Fibroblast of mammary gland (primary cell): ENCODE measurements at regions not wholly inside any gene's neighbourhood (a gene's known extent, or its start where the extent isn't known, plus 50 kb on each side); places are given as distances from the start of the nearest gene placed in this dataset.
A peak's percentile ranks its signal among the peaks of the same experiment; 100 is the strongest.

Experiments
- DNase-seq: peaks from one replicate; pipeline ENCODE4 v3.0.0-alpha.2; 2010; ENCODE audit warnings: low read depth
- H3K4me3 ChIP-seq: 2 replicates; pipeline ENCODE4 v1.5.1; 2011; ENCODE audit warnings: low read depth, mild to moderate bottlenecking, low read length, moderate library complexity; ENCODE audit not compliant: control insufficient read depth
- TF ChIP-seq, protein P1 (sequence below): conservative IDR thresholded peaks from 2 replicates; pipeline ENCODE4 v1.5.1; 2011; ENCODE audit warnings: low read depth, low read length, inconsistent platforms; ENCODE audit not compliant: control insufficient read depth, insufficient read depth

DNA sequence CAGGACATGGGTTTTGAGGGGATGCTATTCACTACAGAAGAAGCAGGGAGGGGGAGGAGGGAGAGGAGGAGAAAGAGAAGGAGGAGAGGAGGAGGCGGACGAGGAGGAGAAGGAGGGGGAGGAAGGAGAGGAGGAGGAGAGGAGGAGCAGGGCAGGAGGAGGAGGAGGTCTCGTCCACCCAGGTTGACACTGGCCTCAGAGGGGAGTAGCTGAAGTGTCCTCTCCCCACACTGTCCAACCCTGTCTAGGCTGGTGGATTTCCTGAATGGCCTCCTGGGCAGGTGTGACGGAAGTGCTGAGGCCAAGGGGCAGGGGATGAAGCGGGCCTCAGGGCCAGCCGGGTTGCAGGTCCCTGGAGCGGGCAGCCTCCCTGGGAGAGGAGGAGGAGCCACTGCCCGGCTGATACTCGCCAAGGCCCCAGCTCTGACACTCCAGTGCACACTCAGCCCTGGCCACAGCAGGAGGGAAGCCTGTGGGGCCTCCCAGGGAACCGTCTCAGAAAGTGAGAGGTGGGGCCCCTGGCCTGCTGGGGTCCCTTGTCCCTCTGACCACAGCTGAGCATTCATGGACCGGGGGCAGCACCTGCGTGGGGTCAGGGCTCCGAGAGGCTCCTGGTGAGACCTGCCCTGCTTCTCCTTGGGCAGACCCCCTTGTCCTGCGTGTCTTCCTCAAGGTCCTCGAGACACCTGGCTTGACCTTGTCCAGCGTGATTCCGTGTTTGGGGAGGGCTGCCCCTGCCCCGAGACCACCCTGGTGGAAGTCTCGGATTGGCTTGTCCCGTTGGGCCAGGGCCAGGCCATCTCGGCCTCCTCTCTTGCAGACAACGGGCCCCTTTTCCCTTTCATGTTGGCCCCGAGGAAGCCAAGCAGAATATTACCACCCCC lies 200.6 kb upstream of the CIBAR2 start:
- TF ChIP-seq, protein P1, sequence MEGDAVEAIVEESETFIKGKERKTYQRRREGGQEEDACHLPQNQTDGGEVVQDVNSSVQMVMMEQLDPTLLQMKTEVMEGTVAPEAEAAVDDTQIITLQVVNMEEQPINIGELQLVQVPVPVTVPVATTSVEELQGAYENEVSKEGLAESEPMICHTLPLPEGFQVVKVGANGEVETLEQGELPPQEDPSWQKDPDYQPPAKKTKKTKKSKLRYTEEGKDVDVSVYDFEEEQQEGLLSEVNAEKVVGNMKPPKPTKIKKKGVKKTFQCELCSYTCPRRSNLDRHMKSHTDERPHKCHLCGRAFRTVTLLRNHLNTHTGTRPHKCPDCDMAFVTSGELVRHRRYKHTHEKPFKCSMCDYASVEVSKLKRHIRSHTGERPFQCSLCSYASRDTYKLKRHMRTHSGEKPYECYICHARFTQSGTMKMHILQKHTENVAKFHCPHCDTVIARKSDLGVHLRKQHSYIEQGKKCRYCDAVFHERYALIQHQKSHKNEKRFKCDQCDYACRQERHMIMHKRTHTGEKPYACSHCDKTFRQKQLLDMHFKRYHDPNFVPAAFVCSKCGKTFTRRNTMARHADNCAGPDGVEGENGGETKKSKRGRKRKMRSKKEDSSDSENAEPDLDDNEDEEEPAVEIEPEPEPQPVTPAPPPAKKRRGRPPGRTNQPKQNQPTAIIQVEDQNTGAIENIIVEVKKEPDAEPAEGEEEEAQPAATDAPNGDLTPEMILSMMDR = no peak
- H3K4me3 ChIP-seq = no peak overlapping the region
- no peak for DNase-seq

DNA sequence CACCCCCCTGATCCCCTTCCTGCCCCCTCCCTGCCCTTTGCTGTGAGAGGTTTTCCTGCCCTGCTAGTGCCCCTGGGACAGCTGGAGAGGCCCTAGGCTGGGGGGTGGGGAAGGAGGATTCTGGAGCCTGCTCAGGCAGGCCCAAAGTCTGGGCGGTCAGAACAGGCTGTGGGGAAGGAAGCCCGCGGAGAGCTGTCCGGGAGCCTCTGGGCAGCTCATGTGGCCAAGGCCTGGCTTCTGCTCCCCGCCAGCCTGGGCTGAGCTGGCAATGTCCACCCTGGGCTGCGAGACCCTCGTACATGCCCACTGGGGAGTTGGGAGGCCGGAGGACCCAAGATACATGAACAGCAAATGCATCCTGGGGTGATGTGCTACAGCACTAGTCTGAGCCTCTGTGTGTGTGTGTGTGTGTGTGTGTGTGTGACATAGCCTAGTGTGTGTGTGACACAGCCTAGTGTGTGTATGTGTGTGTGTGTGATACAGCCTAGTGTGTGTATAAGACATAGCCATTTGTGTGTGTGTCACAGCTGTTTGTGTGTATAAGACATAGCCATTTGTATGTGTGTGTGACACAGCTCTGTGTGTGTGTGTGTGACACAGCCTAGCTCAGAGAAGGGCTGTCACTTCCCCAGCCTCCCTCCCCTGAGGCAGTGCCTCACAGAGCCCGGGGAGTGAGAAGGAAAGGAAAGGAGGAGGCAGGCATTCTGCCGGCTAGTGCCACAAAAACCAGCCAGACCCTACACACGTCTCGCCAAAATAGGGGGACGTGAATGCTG lies 201.4 kb upstream of the CIBAR2 start:
- no peak overlapping the region for H3K4me3 ChIP-seq
- DNase-seq = no peak
- TF ChIP-seq, protein P1 = no peak

DNA sequence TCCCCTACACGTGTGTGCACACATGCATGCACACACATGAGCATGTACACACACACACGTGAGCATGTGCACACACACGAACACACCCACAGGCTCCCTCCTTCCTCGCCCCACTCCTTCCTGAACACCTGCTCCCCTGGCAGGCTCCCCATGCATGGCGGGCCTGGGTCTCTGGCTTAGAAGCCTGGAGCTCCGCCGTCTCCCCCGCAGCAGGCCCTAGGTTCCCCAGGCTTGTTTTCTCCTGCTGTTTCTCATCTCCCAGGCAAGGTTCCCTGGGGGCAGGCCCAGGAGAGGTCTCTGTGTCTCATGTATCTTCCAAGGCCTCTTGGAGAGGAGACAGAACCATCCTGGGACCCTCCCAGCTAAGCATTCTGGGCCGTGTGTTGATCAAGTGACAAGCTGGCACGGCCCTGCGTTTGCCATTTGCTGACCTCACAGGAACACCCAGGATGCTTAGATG lies 202.3 kb upstream of the CIBAR2 start:
- no peak overlapping the region for H3K4me3 ChIP-seq
- TF ChIP-seq, protein P1 = no peak
- DNase-seq = no peak

DNA sequence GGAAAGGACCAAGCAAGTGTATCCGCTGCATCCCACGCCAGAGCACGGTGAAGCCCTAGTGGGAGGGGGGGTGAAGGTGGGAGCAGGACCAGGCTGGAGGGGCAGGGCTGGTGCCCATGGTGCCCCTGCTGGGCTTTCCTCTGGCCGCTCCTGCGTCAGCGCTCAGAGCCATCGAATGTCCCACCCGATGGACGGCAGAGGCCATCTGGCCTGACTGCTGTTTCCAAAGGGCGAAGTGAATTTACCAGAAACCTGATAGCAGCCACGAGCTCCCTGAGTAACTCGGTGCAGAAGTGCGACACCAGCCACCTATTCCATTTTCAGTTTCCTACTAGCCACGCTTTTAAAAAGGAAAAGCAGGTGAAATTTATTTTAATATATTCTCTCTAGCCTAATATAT lies 203.6 kb upstream of the CIBAR2 start:
- TF ChIP-seq, protein P1 = no peak
- H3K4me3 ChIP-seq = no peak overlapping the region

DNA sequence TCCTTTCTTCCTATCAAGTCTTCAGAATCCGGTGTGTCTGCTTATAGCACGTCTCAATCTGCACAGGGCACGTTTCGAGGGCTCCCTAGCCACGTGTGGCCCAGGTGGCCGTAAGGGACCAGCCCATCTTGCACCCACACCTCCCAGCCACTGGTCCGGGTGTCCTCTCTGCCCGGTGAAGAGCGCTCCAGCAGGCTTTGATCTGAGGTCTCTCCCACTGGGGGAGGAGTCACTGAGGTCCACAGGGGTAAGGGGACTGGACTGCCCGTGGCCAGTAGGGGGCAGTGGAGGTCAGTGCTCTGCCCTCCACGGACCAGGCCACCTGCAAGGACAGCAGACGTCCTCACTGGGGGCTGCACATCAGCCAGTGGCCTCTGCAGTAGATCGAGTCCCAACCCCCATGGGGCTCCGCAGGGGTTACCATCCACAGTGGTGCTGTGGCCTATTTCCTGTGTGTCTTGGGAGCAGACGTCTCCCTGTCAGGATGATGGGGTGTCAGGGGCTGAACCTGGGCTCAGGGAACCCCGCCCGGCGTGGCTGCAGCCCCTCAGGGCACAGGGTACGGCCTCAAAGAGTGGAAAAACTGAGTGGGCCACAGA lies 204.1 kb upstream of the CIBAR2 start:
- TF ChIP-seq, protein P1 = peak; percentile 78
- H3K4me3 ChIP-seq = no peak overlapping the region
- DNase-seq = peak; percentile 56

More for the DNA sequence above, 203.6 kb upstream of the CIBAR2 start:
- DNase-seq = no peak

DNA sequence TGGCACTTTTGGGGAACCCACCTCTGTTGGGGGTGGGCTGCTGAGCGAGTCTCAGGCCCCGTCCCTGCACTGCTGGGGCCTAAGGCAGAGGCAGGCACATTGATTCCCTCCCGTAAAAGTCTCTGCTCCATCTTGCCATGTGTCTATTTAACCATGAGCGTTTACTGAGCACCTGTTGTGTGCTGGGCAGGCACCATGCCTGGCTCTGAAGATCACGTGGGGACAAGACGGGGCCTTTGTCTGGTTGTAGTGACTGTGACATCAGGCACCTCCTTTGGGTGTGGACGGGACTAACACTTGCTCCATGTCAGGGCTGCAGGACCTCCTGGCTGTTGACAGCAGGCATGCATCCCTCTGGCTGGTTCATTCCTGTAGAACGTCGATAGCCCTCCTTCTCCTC lies 204.7 kb upstream of the CIBAR2 start:
- no peak for DNase-seq
- TF ChIP-seq, protein P1 = no peak
- H3K4me3 ChIP-seq = no peak overlapping the region
